Tibial nerve (tissue), 4 donors: ENCODE measurements at regions not wholly inside any gene's neighbourhood (a gene's known extent, or its start where the extent isn't known, plus 50 kb on each side); places are given as distances from the start of the nearest gene placed in this dataset.

ENCODE experiments used
- DNase-seq, 2 donors: peaks; one replicate each; pipeline ENCODE4 v3.0.0-alpha.2; 2019; ENCODE audit warnings: low spot score in 2 of 2
- H3K27ac ChIP-seq, 4 donors: fragments of 200-600 bp; sonication (generic) in 3 of 4; one replicate each; pipeline ENCODE4 v1.5.1; 2017 to 2019; ENCODE audit warnings: mild to moderate bottlenecking in 1 of 4
- H3K27me3 ChIP-seq, 2 donors: fragments of 200-600 bp; sonication (generic) in 1 of 2; one replicate each; pipeline versions ENCODE4 v1.5.1 to v1.6.0; 2017 to 2019
- H3K36me3 ChIP-seq, 3 donors: fragments of 200-600 bp; sonication (generic); one replicate each; pipeline ENCODE4 v1.5.1; 2018 to 2019
- H3K4me1 ChIP-seq, 4 donors: fragments of 200-600 bp; sonication (generic) in 3 of 4; one replicate each; pipeline ENCODE4 v1.5.1; 2017 to 2019
- H3K4me3 ChIP-seq, 4 donors: fragments of 200-600 bp; sonication (generic) in 3 of 4; one replicate each; pipeline ENCODE4 v1.5.1; 2017 to 2019; ENCODE audit warnings: mild to moderate bottlenecking in 1 of 4, moderate library complexity in 1 of 4
- H3K9me3 ChIP-seq, 4 donors: fragments of 200-600 bp; sonication (generic) in 3 of 4; one replicate each; pipeline ENCODE4 v1.5.1; 2017 to 2019
- CTCF ChIP-seq, 5 experiments: fragments of 200-600 bp in 3 of 5; fragments of 450-650 bp in 2 of 5; sonication (generic) in 3 of 5; IDR thresholded peaks; one replicate each; pipeline ENCODE4 v1.5.1; 2016 to 2019; ENCODE audit warnings: antibody characterized with exemption in 5 of 5, mild to moderate bottlenecking in 3 of 5, moderate library complexity in 2 of 5
- EP300 ChIP-seq, 2 donors: sonication (generic); formaldehyde crosslinking; IDR thresholded peaks; one replicate each; pipeline ENCODE4 v1.6.1; 2017; ENCODE audit warnings: antibody characterized with exemption in 2 of 2, mild to moderate bottlenecking in 1 of 2
- POLR2A ChIP-seq, 2 donors: fragments of 450-650 bp; IDR thresholded peaks; one replicate each; pipeline ENCODE4 v1.6.1; 2017; ENCODE audit warnings: antibody characterized with exemption in 2 of 2, mild to moderate bottlenecking in 2 of 2, moderate library complexity in 2 of 2
- WGBS, 2 donors: methylation state at CpG; one replicate each; pipeline ENCODE4 v1.1.5; 2018; 5-methylcytosine and 5-hydroxymethylcytosine counted together

GRCh38 chr13:106213028-106213757 lies 322.3 kb downstream of the EFNB2 start:
- no peak for TF ChIP-seq POLR2A (IDR thresholded peaks at IDR 0.05)
- no peak for TF ChIP-seq CTCF (IDR thresholded peaks at IDR 0.05)
- no peak for TF ChIP-seq EP300 (IDR thresholded peaks at IDR 0.05)
- Histone ChIP-seq H3K4me3 (no peak overlapping the region), H3K4me1 (no peaks in the 10 kb centered on the region), H3K36me3 (no peaks in the 10 kb centered on the region), H3K27ac (no peak overlapping the region), H3K9me3 (no peaks in the 10 kb centered on the region), H3K27me3 (no peaks in the 10 kb centered on the region)
- WGBS, 2 donors = 91 to 93% methylated on average over 18 of the region's 18 CpGs
- DNase-seq = no peak

GRCh38 chr13:106212386-106213010 lies 323.0 kb downstream of the EFNB2 start:
- Histone ChIP-seq H3K4me3 (no peak overlapping the region), H3K36me3 (no peaks in the 10 kb centered on the region), H3K27me3 (no peaks in the 10 kb centered on the region), H3K27ac (no peak overlapping the region), H3K9me3 (no peaks in the 10 kb centered on the region), H3K4me1 (no peaks in the 10 kb centered on the region)
- TF ChIP-seq EP300 (IDR thresholded peaks at IDR 0.05) (no peak), POLR2A (IDR thresholded peaks at IDR 0.05) (no peak), CTCF (IDR thresholded peaks at IDR 0.05) (no peak)
- WGBS, 2 donors = 54 to 67% methylated on average over 3 of the region's 3 CpGs
- no peak for DNase-seq

GRCh38 chr13:106210324-106210723 lies 325.1 kb downstream of the EFNB2 start:
- WGBS, 2 donors = 63% methylated on average over 3 of the region's 3 CpGs
- TF ChIP-seq CTCF (IDR thresholded peaks at IDR 0.05) (no peak), POLR2A (IDR thresholded peaks at IDR 0.05) (no peak), EP300 (IDR thresholded peaks at IDR 0.05) (no peak)
- Histone ChIP-seq H3K27me3 (no peaks in the 10 kb centered on the region), H3K4me3 (no peak overlapping the region), H3K4me1 (no peaks in the 10 kb centered on the region), H3K27ac (no peak overlapping the region), H3K36me3 (no peaks in the 10 kb centered on the region), H3K9me3 (no peaks in the 10 kb centered on the region)
- no peak for DNase-seq

- DNase-seq = no peak
- no peaks in the 10 kb centered on the region for H3K27me3 ChIP-seq
- H3K4me3 ChIP-seq = no peak overlapping the region
- no peaks in the 10 kb centered on the region for H3K9me3 ChIP-seq
- H3K4me1 ChIP-seq = no peaks in the 10 kb centered on the region
- H3K27ac ChIP-seq = no peak overlapping the region
- no peak for TF ChIP-seq EP300 (IDR thresholded peaks at IDR 0.05)
- no peak for TF ChIP-seq CTCF (IDR thresholded peaks at IDR 0.05)
- no peak for TF ChIP-seq POLR2A (IDR thresholded peaks at IDR 0.05)
- no peaks in the 10 kb centered on the region for H3K36me3 ChIP-seq
- 78 to 83% methylated on average over 2 of the region's 2 CpGs for WGBS, 2 donors
Measured at GRCh38 chr13:106205871-106206270, 329.6 kb downstream of the EFNB2 start.

- no peak overlapping the region for H3K4me3 ChIP-seq
- 92 to 93% methylated on average over 1 of the region's 1 CpG for WGBS, 2 donors
- no peaks in the 10 kb centered on the region for H3K27me3 ChIP-seq
- H3K27ac ChIP-seq = no peak overlapping the region
- no peaks in the 10 kb centered on the region for H3K36me3 ChIP-seq
- no peak for TF ChIP-seq CTCF (IDR thresholded peaks at IDR 0.05)
- TF ChIP-seq EP300 (IDR thresholded peaks at IDR 0.05) = no peak
- TF ChIP-seq POLR2A (IDR thresholded peaks at IDR 0.05) = no peak
- no peaks in the 10 kb centered on the region for H3K4me1 ChIP-seq
- DNase-seq = no peak
- no peaks in the 10 kb centered on the region for H3K9me3 ChIP-seq
Measured at GRCh38 chr13:106197496-106197895, 338.0 kb downstream of the EFNB2 start.
